ENCODE measurements at regions not wholly inside any gene's neighbourhood (a gene's known extent, or its start where the extent isn't known, plus 50 kb on each side); places are given as distances from the start of the nearest gene placed in this dataset.

- TF ChIP-seq REST (tag by site-specific recombination; IDR thresholded peaks at IDR 0.05) (no peak), ZNF776 (tag by site-specific recombination; IDR thresholded peaks at IDR 0.05; ENCODE audit: borderline replicate concordance) (no peak), ZNF558 (tag by site-specific recombination; IDR thresholded peaks at IDR 0.05) (no peak), ZNF114 (tag by site-specific recombination; IDR thresholded peaks at IDR 0.05) (no peak)
Measured at GRCh38 chr3:20914310-20914709, 728.3 kb upstream of the SGO1 start (continued).

- Histone ChIP-seq H3K4me3 (ENCODE audit: low read depth, low read length) (no peak overlapping the region), H3K27ac (ENCODE audit: extremely low read depth, low read depth, low read length) (no peak overlapping the region), H3K9me3 (ENCODE audit: control insufficient read depth, insufficient read depth, low read depth, low read length) (no peaks in the 10 kb centered on the region), H3K4me1 (ENCODE audit: control insufficient read depth, insufficient read depth, low read length) (no peaks in the 10 kb centered on the region), H3K36me3 (ENCODE audit: control insufficient read depth in 2 of 2, insufficient read depth in 1 of 2, low read length in 2 of 2) (no peaks in the 10 kb centered on the region)
- ChIA-PET POLR2A (no interaction called here), CTCF (no interaction called here)
- TF ChIP-seq ZNF513 (tag by site-specific recombination; IDR thresholded peaks at IDR 0.05) (no peak), ZBTB17 (tag by site-specific recombination; IDR thresholded peaks at IDR 0.05) (no peak), KLF8 (tag by site-specific recombination; IDR thresholded peaks at IDR 0.05) (no peak), ZNF658 (tag by site-specific recombination; IDR thresholded peaks at IDR 0.05) (no peak), PRDM1 (tag by site-specific recombination; IDR thresholded peaks at IDR 0.05) (no peak), ZNF148 (tag by site-specific recombination; IDR thresholded peaks at IDR 0.05; ENCODE audit: borderline replicate concordance) (no peak), ZNF530 (tag by site-specific recombination; IDR thresholded peaks at IDR 0.05; ENCODE audit: low read depth) (no peak), ZNF133 (tag by site-specific recombination; IDR thresholded peaks at IDR 0.05) (no peak), ZNF555 (tag by site-specific recombination; conservative IDR thresholded peaks at IDR 0.05) (no peak), HOXA7 (CRISPR knock-in tag; IDR thresholded peaks at IDR 0.05; ENCODE audit: borderline replicate concordance) (no peak), ZNF561 (tag by site-specific recombination; IDR thresholded peaks at IDR 0.05; ENCODE audit: borderline replicate concordance) (no peak), MEIS1 (CRISPR knock-in tag; IDR thresholded peaks at IDR 0.05; ENCODE audit: borderline replicate concordance) (no peak), HIC1 (tag by site-specific recombination; IDR thresholded peaks at IDR 0.05) (no peak), ZNF791 (tag by site-specific recombination; IDR thresholded peaks at IDR 0.05) (no peak)
Measured at GRCh38 chr3:20912406-20912805, 726.4 kb upstream of the SGO1 start.
